Osteoblast (primary cell): ENCODE measurements at regions not wholly inside any gene's neighbourhood (a gene's known extent, or its start where the extent isn't known, plus 50 kb on each side); places are given as distances from the start of the nearest gene placed in this dataset.

Experiments
- DNase-seq: peaks from one replicate; pipeline ENCODE4 v3.0.0; 2011; ENCODE audit warnings: low spot score, mixed read lengths; ENCODE audit not compliant: insufficient read length; ENCODE audit errors: missing footprints
- H2AFZ ChIP-seq: 2 replicates; pipeline ENCODE4 v1.6.0; 2011; ENCODE audit warnings: mild to moderate bottlenecking, low read length
- H3K27ac ChIP-seq: 2 replicates; pipeline ENCODE4 v1.5.1; 2011; ENCODE audit warnings: mild to moderate bottlenecking, low read depth, low read length, moderate library complexity
- H3K27me3 ChIP-seq: 2 replicates; pipeline ENCODE4 v1.6.0; 2012; ENCODE audit warnings: mild to moderate bottlenecking, control low read depth, inconsistent platforms, low read length, moderate library complexity; ENCODE audit not compliant: insufficient read depth
- H3K36me3 ChIP-seq: 2 replicates; pipeline ENCODE4 v1.5.1; 2011; ENCODE audit warnings: mild to moderate bottlenecking, low read length, control low read depth, moderate library complexity; ENCODE audit not compliant: insufficient read depth
- H3K4me1 ChIP-seq: 2 replicates; pipeline ENCODE4 v1.5.1; 2011; ENCODE audit warnings: mild to moderate bottlenecking, low read length, control low read depth, moderate library complexity; ENCODE audit not compliant: insufficient read depth
- H3K4me2 ChIP-seq: 2 replicates; pipeline ENCODE4 v1.6.0; 2011; ENCODE audit warnings: mild to moderate bottlenecking, low read length; ENCODE audit not compliant: insufficient read depth
- H3K4me3 ChIP-seq: fragments of 200-600 bp; sonication (generic); 3 replicates; pipeline ENCODE4 v1.5.1; 2012; ENCODE audit warnings: mild to moderate bottlenecking, low read length, inconsistent platforms; ENCODE audit not compliant: insufficient read depth
- H3K79me2 ChIP-seq: 2 replicates; pipeline ENCODE4 v1.6.0; 2012; ENCODE audit warnings: mild to moderate bottlenecking, low read length, control low read depth, inconsistent platforms; ENCODE audit not compliant: insufficient read depth
- H3K9me3 ChIP-seq: 2 replicates; pipeline ENCODE4 v1.5.1; 2011; ENCODE audit warnings: low read depth, low read length, control low read depth
- H4K20me1 ChIP-seq: 2 replicates; pipeline ENCODE4 v1.6.0; 2012; ENCODE audit warnings: mild to moderate bottlenecking, low read length, control low read depth; ENCODE audit not compliant: insufficient read depth
- CTCF ChIP-seq: IDR thresholded peaks from 2 replicates; pipeline ENCODE4 v1.5.1; 2011; ENCODE audit warnings: mild to moderate bottlenecking, low read depth, low read length, moderate library complexity; ENCODE audit errors: extremely low read depth

- Histone ChIP-seq H3K9me3 (no peaks in the 10 kb centered on the region), H2AFZ (no peak overlapping the region), H4K20me1 (no peaks in the 10 kb centered on the region), H3K27ac (no peak overlapping the region), H3K4me3 (no peak overlapping the region), H3K4me2 (no peak overlapping the region), H3K27me3 (no peaks in the 10 kb centered on the region), H3K36me3 (no peaks in the 10 kb centered on the region), H3K4me1 (no peaks in the 10 kb centered on the region), H3K79me2 (no peaks in the 10 kb centered on the region)
- no peak for DNase-seq
- TF ChIP-seq CTCF = no peak
Observed at GRCh38 chr6:91433660-91434534, 847.0 kb upstream of the MAP3K7 start.

GRCh38 chr6:91428953-91429560 is 842.2 kb upstream of the MAP3K7 start:
- Histone ChIP-seq H3K9me3 (no peaks in the 10 kb centered on the region), H3K4me1 (no peaks in the 10 kb centered on the region)

GRCh38 chr6:91428296-91428695 is 841.4 kb upstream of the MAP3K7 start:
- Histone ChIP-seq H3K4me3 (no peak overlapping the region), H3K79me2 (no peaks in the 10 kb centered on the region), H3K36me3 (no peaks in the 10 kb centered on the region), H3K4me2 (no peak overlapping the region), H3K27ac (no peak overlapping the region), H3K9me3 (no peaks in the 10 kb centered on the region), H3K4me1 (no peaks in the 10 kb centered on the region), H4K20me1 (no peaks in the 10 kb centered on the region), H2AFZ (no peak overlapping the region), H3K27me3 (no peaks in the 10 kb centered on the region)
- DNase-seq = no peak
- no peak for TF ChIP-seq CTCF

More at GRCh38 chr6:91428953-91429560, 842.2 kb upstream of the MAP3K7 start:
- Histone ChIP-seq H4K20me1 (no peaks in the 10 kb centered on the region), H3K27me3 (no peaks in the 10 kb centered on the region), H3K79me2 (no peaks in the 10 kb centered on the region), H3K27ac (no peak overlapping the region), H3K4me3 (no peak overlapping the region), H3K36me3 (no peaks in the 10 kb centered on the region), H3K4me2 (no peak overlapping the region), H2AFZ (no peak overlapping the region)
- no peak for DNase-seq
- no peak for TF ChIP-seq CTCF

GRCh38 chr6:91420243-91420642 is 833.4 kb upstream of the MAP3K7 start:
- H2AFZ ChIP-seq = no peak overlapping the region
- H3K9me3 ChIP-seq = no peaks in the 10 kb centered on the region
- H3K4me3 ChIP-seq = no peak overlapping the region
- H3K4me2 ChIP-seq = no peak overlapping the region
- H3K79me2 ChIP-seq = no peaks in the 10 kb centered on the region
- H3K4me1 ChIP-seq = no peaks in the 10 kb centered on the region
- no peaks in the 10 kb centered on the region for H3K27me3 ChIP-seq
- no peak for DNase-seq
- no peaks in the 10 kb centered on the region for H4K20me1 ChIP-seq
- no peak for TF ChIP-seq CTCF
- H3K36me3 ChIP-seq = no peaks in the 10 kb centered on the region
- H3K27ac ChIP-seq = no peak overlapping the region
